Stomach (tissue), 8 donors: ENCODE measurements at regions not wholly inside any gene's neighbourhood (a gene's known extent, or its start where the extent isn't known, plus 50 kb on each side); places are given as distances from the start of the nearest gene placed in this dataset.

Experiments
- DNase-seq, 2 donors: peaks; one replicate each; pipeline versions ENCODE4 v3.0.0 to v3.0.0-alpha.2; 2013 to 2019
- H3K27ac ChIP-seq, 5 donors: fragments of 200-600 bp in 4 of 5; sonication (generic) in 4 of 5; one replicate each; pipeline ENCODE4 v1.5.1; 2013 to 2019; ENCODE audit warnings: mild to moderate bottlenecking in 1 of 5, moderate library complexity in 1 of 5
- H3K27me3 ChIP-seq, 3 donors: fragments of 200-600 bp; sonication (generic); one replicate each; pipeline ENCODE4 v1.5.1; 2017 to 2019; ENCODE audit warnings: mixed run types in 1 of 3
- H3K36me3 ChIP-seq, 4 donors: fragments of 200-600 bp; sonication (generic); 1 replicate in 3 of 4; 2 replicates in 1 of 4; pipeline ENCODE4 v1.5.1; 2016 to 2019
- H3K4me1 ChIP-seq, 4 donors: fragments of 200-600 bp; sonication (generic); one replicate each; pipeline ENCODE4 v1.5.1; 2016 to 2019
- H3K4me3 ChIP-seq, 4 donors: fragments of 200-600 bp; sonication (generic) in 3 of 4; one replicate each; pipeline ENCODE4 v1.5.1; 2016 to 2019; ENCODE audit warnings: mild to moderate bottlenecking in 1 of 4
- H3K9me3 ChIP-seq, 4 donors: fragments of 200-600 bp; sonication (generic); one replicate each; pipeline ENCODE4 v1.5.1; 2016 to 2019
- EP300 ChIP-seq: sonication (generic); formaldehyde crosslinking; IDR thresholded peaks from one replicate; pipeline ENCODE4 v1.6.1; 2017; ENCODE audit warnings: antibody characterized with exemption
- POLR2A ChIP-seq, 4 donors: fragments of 450-650 bp; IDR thresholded peaks; one replicate each; pipeline ENCODE4 v1.6.1; 2016; ENCODE audit warnings: antibody characterized with exemption in 4 of 4, control low read depth in 2 of 4, mild to moderate bottlenecking in 1 of 4, moderate library complexity in 1 of 4
- POLR2AphosphoS5 ChIP-seq, 3 donors: sonication (generic); formaldehyde crosslinking; IDR thresholded peaks; one replicate each; pipeline ENCODE4 v1.6.1; 2016; ENCODE audit warnings: antibody characterized with exemption in 3 of 3
- WGBS, 5 donors: extraction: QIAGEN DNeasy Blood & Tissue Kit in 3 of 5; methylation state at CpG; one replicate each; pipeline versions ENCODE4 v1.1.5 to v1.1.7; 2013 to 2018; 5-methylcytosine and 5-hydroxymethylcytosine counted together
- intact Hi-C: fragments of 100-400 bp; cut with DNase I; formaldehyde crosslinking; loops from one replicate; pipeline ENCODE4 v1.15.1; 2023; ENCODE audit warnings: low total_unique reads
- TF ChIP-seq, protein P1 (sequence below), 7 experiments: fragments of 450-650 bp in 4 of 7; fragments of 200-600 bp in 3 of 7; sonication (generic) in 3 of 7; IDR thresholded peaks; one replicate each; pipeline ENCODE4 v1.5.1; 2016 to 2019; ENCODE audit warnings: antibody characterized with exemption in 7 of 7, control low read depth in 2 of 7, mild to moderate bottlenecking in 1 of 7
- donor health status: healthy with polysubstance abuse.
- donor health status: Bipolar disorder and iron deficiency.
- donor health status: healthy.

GRCh38 chr14:49986343-49987014 lies 93.6 kb downstream of the ARF6 start:
- no peaks in the 10 kb centered on the region for H3K36me3 ChIP-seq
- no peak for DNase-seq
- peaks cover 7 to 33% (median 24%) of the 10 kb centered on the region in 4 donors for H3K4me1 ChIP-seq
- no peaks in the 10 kb centered on the region for H3K9me3 ChIP-seq
- intact Hi-C loops, result no loop called here
- peak overlapping the region; percentile 45 to 79 (median 75) for H3K27ac ChIP-seq
- no peak for TF ChIP-seq POLR2A (IDR thresholded peaks at IDR 0.05)
- TF ChIP-seq, protein P1, sequence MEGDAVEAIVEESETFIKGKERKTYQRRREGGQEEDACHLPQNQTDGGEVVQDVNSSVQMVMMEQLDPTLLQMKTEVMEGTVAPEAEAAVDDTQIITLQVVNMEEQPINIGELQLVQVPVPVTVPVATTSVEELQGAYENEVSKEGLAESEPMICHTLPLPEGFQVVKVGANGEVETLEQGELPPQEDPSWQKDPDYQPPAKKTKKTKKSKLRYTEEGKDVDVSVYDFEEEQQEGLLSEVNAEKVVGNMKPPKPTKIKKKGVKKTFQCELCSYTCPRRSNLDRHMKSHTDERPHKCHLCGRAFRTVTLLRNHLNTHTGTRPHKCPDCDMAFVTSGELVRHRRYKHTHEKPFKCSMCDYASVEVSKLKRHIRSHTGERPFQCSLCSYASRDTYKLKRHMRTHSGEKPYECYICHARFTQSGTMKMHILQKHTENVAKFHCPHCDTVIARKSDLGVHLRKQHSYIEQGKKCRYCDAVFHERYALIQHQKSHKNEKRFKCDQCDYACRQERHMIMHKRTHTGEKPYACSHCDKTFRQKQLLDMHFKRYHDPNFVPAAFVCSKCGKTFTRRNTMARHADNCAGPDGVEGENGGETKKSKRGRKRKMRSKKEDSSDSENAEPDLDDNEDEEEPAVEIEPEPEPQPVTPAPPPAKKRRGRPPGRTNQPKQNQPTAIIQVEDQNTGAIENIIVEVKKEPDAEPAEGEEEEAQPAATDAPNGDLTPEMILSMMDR (IDR thresholded peaks at IDR 0.05), result no peak
- TF ChIP-seq POLR2AphosphoS5 (IDR thresholded peaks at IDR 0.05), result no peak
- no peak for TF ChIP-seq EP300
- no peak overlapping the region for H3K4me3 ChIP-seq
- WGBS, 5 donors, result 40 to 54% (median 47%) methylated on average over 6 of the region's 6 CpGs
- H3K27me3 ChIP-seq, result no peaks in the 10 kb centered on the region

DNA sequence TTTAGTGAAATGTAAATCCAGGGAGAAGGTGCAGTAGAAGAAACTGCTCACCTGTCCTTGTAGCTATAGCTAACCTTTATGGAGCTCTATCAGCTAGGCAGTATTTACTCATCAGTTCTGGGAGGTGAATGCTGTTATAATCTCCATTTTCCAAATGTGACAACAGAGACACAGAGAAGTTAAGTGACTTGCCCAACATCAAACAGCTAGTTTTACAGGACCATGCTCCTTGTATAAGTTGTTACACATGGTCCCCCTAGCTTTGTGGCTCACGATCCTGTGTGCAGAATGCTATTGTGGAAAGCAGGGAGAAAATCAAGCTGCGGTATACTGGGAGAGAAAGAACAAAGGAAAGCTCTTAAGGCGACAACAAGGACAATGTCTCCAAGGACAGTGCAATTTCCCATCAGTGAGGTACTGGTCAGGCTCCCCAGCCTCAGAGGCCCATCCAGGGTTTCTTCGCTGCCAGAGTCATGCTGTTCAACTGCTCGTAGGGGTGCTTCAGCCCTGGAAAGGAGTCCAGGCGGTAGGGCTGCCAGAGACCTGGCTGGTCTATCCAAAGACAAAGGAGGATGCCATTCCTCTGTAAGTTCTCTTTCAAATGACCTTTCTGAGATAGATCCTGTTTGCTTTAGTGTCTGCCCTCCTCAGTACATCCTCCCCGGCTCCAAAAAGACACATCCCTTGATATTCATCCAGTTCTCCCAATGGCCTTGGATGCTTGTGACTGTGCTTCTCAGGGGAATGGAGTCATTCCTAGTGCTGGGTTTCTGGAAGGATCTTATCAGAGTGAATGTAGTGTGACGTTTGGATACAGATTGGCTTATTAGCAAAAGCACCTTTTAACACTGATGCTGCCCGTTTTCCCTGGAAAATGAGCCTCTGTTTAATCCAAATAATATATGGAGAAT lies 95.5 kb downstream of the ARF6 start:
- Histone ChIP-seq H3K4me3 (no peak overlapping the region), H3K27ac (peak overlapping the region in 4 of 5 donors; percentile 21 to 79 (median 50)), H3K36me3 (no peaks in the 10 kb centered on the region), H3K27me3 (no peaks in the 10 kb centered on the region), H3K9me3 (no peaks in the 10 kb centered on the region), H3K4me1 (peaks cover 7 to 26% (median 19%) of the 10 kb centered on the region in 4 donors)
- WGBS, 5 donors, result 68 to 79% (median 74%) methylated on average over 9 of the region's 9 CpGs
- TF ChIP-seq POLR2A (IDR thresholded peaks at IDR 0.05) (no peak), POLR2AphosphoS5 (IDR thresholded peaks at IDR 0.05) (no peak), EP300 (no peak)
- TF ChIP-seq, protein P1 (IDR thresholded peaks at IDR 0.05), result no peak
- intact Hi-C loops, result no loop called here
- no peak for DNase-seq

DNA sequence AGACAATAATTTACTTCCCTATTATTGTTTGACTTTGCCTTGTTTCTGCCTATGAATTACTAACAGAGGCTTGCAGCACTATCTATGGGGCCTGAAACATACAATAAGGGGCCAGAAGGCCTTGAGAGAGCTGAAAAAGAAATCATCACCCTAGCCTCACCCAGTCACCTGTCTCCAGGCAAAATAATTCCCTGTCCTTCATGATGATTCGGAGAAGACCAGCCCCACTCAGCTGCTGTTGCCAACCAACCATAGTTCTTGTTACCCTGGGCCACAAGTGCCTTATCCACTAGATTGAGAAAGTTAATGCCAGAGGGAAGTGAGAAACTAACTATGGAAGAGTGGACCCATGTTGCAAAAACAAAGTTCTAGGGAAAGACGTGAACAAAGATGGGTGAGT lies 97.1 kb downstream of the ARF6 start:
- intact Hi-C loops, result no loop called here
- H3K4me3 ChIP-seq, result no peak overlapping the region
- TF ChIP-seq POLR2A (IDR thresholded peaks at IDR 0.05), result no peak
- TF ChIP-seq POLR2AphosphoS5 (IDR thresholded peaks at IDR 0.05), result no peak
- TF ChIP-seq EP300, result no peak
- TF ChIP-seq, protein P1 (IDR thresholded peaks at IDR 0.05), result no peak

GRCh38 chr14:49991491-49991890 lies 98.6 kb downstream of the ARF6 start:
- 75 to 92% (median 83%) methylated on average over 4 of the region's 4 CpGs for WGBS, 5 donors
- no peak for DNase-seq
- no peaks in the 10 kb centered on the region for H3K36me3 ChIP-seq
- H3K4me1 ChIP-seq, result peaks cover 6 to 22% (median 19%) of the 10 kb centered on the region in 4 donors
- intact Hi-C loops, result no loop called here
- no peaks in the 10 kb centered on the region for H3K9me3 ChIP-seq
- H3K4me3 ChIP-seq, result no peak overlapping the region
- TF ChIP-seq EP300 (no peak), POLR2AphosphoS5 (IDR thresholded peaks at IDR 0.05) (no peak), POLR2A (IDR thresholded peaks at IDR 0.05) (no peak)
- TF ChIP-seq, protein P1 (IDR thresholded peaks at IDR 0.05), result no peak
- no peak overlapping the region for H3K27ac ChIP-seq
- H3K27me3 ChIP-seq, result no peaks in the 10 kb centered on the region

More for the DNA sequence above, 97.1 kb downstream of the ARF6 start:
- no peaks in the 10 kb centered on the region for H3K36me3 ChIP-seq
- peaks cover 7 to 26% (median 19%) of the 10 kb centered on the region in 4 donors for H3K4me1 ChIP-seq
- no peak for DNase-seq
- no peak overlapping the region for H3K27ac ChIP-seq
- no peaks in the 10 kb centered on the region for H3K9me3 ChIP-seq
- no peaks in the 10 kb centered on the region for H3K27me3 ChIP-seq
- WGBS, 5 donors, result 84 to 93% (median 90%) methylated on average over 2 of the region's 2 CpGs
